ENCODE measurements at regions not wholly inside any gene's neighbourhood (a gene's known extent, or its start where the extent isn't known, plus 50 kb on each side); places are given as distances from the start of the nearest gene placed in this dataset.

DNA sequence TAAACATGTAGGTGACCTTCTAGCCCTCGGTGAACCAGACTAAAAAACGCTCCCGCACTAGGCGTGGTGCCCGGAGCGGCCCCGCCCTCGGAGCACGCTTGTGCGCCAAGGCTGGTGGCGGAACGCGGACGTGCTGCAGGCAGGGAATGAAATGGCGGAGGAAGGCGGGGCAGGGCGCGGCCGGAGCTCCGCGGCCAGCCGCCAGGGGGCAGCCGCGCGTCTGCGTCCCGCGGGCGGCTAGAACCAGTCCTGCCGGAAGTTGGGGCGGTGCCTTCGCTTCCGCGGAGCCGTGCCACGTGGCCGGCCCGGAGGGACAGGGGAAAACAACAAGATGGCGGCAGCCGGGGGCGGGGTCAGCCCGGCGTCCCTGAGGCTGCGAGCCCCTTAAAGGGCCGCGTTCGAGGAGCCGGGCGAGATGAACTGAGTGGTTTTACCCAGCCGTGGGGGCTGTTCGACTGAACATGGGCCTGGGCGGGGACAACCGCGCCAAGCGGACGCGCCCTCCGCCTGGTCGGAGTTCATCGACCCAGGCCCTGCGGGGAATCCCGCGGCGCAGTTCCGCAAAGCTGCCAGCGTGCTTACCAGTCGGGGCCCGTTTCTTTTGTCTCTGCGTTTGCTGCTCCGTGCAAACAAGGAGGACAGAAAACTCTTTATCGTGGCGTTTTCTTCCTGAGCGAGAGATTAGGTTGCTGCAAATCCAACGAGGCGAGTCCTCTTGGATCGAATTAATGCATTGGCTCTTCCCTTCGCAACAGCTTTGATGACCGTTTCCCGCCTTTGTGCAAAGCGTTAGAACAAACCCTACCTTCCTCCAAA is 90.9 kb upstream of the CHD2 start (continued):
- TF ChIP-seq, protein P1, sequence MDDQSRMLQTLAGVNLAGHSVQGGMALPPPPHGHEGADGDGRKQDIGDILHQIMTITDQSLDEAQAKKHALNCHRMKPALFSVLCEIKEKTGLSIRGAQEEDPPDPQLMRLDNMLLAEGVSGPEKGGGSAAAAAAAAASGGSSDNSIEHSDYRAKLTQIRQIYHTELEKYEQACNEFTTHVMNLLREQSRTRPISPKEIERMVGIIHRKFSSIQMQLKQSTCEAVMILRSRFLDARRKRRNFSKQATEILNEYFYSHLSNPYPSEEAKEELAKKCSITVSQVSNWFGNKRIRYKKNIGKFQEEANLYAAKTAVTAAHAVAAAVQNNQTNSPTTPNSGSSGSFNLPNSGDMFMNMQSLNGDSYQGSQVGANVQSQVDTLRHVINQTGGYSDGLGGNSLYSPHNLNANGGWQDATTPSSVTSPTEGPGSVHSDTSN (IDR thresholded peaks at IDR 0.05; ENCODE audit: insufficient replicate concordance, low read depth, low read length) = no peak
- TF ChIP-seq IKZF2 (IDR thresholded peaks at IDR 0.05) = peak in 1 of 2 experiments; percentile 55; a peak in 1 of 4 replicates
- peak; percentile 22 for TF ChIP-seq SIX5 (IDR thresholded peaks at IDR 0.05; ENCODE audit: low read depth, low read length, severe bottlenecking)
- TF ChIP-seq CBX5 (IDR thresholded peaks at IDR 0.05; ENCODE audit: low read depth) = peak; percentile 94; the same call in 1 of the 2 replicates
- TF ChIP-seq HDAC2 (IDR thresholded peaks at IDR 0.05) = no peak
- TF ChIP-seq EZH2 (IDR thresholded peaks at IDR 0.05; ENCODE audit: borderline replicate concordance, control insufficient read depth, low read depth, low read length) = no peak
- TF ChIP-seq, protein P2, sequence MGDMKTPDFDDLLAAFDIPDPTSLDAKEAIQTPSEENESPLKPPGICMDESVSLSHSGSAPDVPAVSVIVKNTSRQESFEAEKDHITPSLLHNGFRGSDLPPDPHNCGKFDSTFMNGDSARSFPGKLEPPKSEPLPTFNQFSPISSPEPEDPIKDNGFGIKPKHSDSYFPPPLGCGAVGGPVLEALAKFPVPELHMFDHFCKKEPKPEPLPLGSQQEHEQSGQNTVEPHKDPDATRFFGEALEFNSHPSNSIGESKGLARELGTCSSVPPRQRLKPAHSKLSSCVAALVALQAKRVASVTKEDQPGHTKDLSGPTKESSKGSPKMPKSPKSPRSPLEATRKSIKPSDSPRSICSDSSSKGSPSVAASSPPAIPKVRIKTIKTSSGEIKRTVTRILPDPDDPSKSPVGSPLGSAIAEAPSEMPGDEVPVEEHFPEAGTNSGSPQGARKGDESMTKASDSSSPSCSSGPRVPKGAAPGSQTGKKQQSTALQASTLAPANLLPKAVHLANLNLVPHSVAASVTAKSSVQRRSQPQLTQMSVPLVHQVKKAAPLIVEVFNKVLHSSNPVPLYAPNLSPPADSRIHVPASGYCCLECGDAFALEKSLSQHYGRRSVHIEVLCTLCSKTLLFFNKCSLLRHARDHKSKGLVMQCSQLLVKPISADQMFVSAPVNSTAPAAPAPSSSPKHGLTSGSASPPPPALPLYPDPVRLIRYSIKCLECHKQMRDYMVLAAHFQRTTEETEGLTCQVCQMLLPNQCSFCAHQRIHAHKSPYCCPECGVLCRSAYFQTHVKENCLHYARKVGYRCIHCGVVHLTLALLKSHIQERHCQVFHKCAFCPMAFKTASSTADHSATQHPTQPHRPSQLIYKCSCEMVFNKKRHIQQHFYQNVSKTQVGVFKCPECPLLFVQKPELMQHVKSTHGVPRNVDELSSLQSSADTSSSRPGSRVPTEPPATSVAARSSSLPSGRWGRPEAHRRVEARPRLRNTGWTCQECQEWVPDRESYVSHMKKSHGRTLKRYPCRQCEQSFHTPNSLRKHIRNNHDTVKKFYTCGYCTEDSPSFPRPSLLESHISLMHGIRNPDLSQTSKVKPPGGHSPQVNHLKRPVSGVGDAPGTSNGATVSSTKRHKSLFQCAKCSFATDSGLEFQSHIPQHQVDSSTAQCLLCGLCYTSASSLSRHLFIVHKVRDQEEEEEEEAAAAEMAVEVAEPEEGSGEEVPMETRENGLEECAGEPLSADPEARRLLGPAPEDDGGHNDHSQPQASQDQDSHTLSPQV (IDR thresholded peaks at IDR 0.05) = peak; percentile 90
- TF ChIP-seq SP1 (IDR thresholded peaks at IDR 0.05; ENCODE audit: low read depth, low read length) = peak; percentile 80
- no peak for TF ChIP-seq TARDBP (IDR thresholded peaks at IDR 0.05; ENCODE audit: borderline replicate concordance)
- TF ChIP-seq DPF2 (IDR thresholded peaks at IDR 0.05) = peak; percentile 88
- peak; percentile 53; the same call in 1 of the 2 replicates for TF ChIP-seq ZNF24 (IDR thresholded peaks at IDR 0.05)
- TF ChIP-seq, protein P3, sequence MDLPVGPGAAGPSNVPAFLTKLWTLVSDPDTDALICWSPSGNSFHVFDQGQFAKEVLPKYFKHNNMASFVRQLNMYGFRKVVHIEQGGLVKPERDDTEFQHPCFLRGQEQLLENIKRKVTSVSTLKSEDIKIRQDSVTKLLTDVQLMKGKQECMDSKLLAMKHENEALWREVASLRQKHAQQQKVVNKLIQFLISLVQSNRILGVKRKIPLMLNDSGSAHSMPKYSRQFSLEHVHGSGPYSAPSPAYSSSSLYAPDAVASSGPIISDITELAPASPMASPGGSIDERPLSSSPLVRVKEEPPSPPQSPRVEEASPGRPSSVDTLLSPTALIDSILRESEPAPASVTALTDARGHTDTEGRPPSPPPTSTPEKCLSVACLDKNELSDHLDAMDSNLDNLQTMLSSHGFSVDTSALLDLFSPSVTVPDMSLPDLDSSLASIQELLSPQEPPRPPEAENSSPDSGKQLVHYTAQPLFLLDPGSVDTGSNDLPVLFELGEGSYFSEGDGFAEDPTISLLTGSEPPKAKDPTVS (IDR thresholded peaks at IDR 0.05; ENCODE audit: low read depth, low read length) = no peak
- TF ChIP-seq CUX1 (IDR thresholded peaks at IDR 0.05; ENCODE audit: insufficient replicate concordance, low read depth, low read length) = no peak
